NCI-H2196 (cell line): ENCODE measurements at regions not wholly inside any gene's neighbourhood (a gene's known extent, or its start where the extent isn't known, plus 50 kb on each side); places are given as distances from the start of the nearest gene placed in this dataset.

Source experiments
- DNase-seq: peaks from one replicate; lab custom pipeline; 2025; ENCODE audit not compliant: unreplicated experiment; lab: John Stamatoyannopoulos, UW

- no peak for DNase-seq
These were observed 221.2 kb upstream of the CLINT1 start for GRCh38 chr5:158080112-158080511.

GRCh38 chr5:158079097-158079496 is 220.2 kb upstream of the CLINT1 start:
- DNase-seq, result no peak

DNA sequence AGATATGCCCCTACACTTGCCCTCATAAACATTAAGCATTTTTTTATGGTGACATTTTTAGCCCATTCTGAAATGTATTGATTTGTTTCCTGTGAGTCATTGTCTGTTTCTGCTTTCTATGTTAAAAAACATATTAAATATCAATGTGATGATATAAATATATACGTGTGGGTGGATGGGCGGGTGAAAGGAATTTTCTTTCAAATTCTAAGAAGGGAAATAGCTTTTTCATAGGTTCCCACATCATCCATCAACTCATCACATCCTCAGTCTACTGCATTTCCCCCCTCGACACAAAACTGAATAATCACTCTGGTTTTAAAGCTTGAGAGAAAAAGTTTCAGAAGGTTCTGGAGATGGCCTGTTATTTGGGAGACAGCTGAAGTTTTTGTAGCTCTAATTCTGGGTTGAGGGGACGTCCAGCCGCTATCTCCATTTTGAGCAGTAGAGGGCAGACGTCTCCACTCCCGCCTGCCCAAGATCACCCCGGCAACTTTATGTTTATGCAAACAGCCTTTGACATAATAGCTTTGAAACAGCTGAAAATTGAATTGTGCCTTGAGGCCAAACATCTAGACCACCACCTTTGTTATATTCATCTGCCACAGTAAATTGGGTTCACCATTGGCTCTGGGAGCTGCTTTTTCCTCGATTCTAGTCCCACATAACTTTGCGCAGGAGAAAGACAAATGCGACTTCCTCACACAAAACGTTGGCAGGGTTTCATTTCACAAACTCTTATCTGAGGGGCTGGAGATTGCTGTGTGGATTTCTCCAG is 216.2 kb upstream of the CLINT1 start:
- DNase-seq, result peak; percentile 53

DNA sequence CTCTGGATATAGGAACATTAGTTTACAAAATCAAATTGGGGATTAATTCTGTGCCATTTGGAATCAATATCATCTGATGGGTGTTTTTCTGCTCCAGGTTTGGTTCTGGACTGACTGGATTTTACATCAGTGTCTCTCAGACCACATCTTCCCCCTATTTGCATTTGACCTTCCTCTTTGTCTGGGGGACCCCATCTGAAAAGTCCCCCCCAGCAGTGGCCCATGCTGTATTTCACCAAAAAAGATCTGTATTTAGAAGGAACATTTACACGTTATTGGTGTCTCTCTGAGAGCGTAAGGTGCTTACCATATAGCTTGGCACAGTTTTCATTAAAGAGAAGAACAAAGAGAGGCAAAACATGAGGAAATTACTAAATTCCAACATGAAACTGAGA is 215.6 kb upstream of the CLINT1 start:
- DNase-seq, result no peak

GRCh38 chr5:158070859-158071258 is 211.9 kb upstream of the CLINT1 start:
- no peak for DNase-seq

- DNase-seq, result no peak
These were observed 210.9 kb upstream of the CLINT1 start for GRCh38 chr5:158069838-158070237.

DNA sequence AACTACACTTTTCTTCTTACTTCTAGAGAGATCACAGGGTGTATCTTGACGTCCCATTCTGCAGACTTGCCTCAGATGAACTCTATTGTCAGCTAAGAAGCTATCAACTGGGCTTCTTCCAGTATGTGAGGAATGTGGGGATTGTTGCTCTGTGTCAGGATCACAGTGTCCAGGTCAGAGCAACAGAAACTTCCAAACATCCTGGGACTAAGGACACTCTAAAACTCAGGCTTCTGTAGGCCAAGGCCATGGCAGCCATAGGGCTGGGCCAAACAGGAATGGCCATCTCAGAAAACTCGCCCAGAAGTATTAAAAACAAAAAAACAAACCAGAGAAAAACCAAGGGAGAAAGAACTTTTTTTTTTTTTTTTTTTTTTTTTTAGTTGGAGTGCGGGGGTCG is 210.0 kb upstream of the CLINT1 start:
- no peak for DNase-seq

DNA sequence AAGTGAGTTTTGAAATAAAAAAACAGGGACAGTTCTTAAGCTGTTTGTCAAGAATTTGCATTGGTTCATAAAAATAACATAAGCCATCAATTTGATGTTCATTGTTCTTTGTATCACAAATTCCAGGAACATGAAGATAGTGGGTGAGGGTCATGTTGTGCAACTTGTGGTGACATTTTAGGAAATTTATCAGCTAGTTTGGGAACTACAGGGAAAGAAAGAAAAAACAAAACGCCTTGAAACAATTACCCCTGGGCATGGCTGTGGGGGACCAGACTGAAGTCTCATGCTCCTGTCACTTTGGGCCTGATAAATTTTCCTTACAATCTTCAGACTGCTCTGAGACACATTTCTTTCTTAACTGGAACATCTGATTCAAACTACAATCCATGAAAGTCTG is 207.1 kb upstream of the CLINT1 start:
- no peak for DNase-seq

GRCh38 chr5:158064334-158065123 is 205.6 kb upstream of the CLINT1 start:
- DNase-seq, result no peak

DNA sequence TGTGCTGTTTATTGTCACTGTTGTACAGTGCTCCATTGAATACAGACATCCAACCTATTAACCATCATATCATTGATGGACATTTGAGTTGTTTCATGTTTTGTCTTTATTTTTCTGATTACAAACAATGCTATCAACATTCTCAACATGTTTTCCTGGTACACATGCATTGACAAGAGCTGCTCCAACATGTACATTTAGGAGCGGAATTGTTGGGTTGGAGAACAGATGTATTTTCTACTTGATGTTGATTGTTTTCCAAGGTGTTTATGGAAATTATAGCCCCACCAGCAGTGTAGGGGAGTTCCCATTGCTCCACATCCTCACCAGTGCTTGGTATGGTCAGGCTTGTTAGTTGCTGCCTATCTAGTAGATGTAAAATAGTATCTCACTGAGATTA is 204.1 kb upstream of the CLINT1 start:
- no peak for DNase-seq

DNA sequence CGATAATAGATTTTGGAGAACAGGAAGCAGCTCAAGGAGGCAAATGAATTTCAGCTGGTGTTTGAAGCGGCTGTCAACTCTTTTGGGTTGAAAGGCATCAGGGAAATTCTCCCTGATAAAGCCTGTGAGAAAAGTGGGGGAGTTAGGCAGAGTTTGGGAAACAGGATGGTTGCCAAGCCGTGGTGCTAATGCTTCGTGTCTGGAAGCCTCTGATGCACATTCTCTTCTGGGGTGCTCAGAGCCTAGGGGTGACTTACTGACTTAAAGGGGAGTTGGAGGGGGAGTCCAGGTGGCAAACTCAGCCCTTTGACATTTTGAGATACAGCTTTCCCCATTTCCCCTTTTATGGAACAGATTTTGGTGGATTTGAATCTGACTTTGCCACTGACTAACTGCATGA is 202.5 kb upstream of the CLINT1 start:
- DNase-seq, result no peak

DNA sequence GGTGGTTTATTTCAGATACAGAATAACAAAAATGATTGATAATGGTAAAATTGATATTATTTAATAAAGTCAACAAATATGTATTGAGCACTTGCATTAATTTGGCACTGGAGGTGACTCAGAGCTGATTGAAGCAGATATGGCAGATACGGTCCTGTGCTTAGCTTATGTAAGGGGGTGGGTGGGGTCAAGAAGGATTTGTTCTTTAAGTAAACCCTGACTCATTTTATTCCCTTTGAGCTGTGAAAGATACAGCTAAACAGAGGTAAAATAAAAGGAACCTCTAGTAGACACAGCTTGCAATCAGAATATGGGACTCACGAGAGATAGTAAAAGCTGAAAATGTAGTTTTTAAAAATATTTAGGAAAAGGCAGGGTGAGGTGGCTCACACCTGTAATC is 201.3 kb upstream of the CLINT1 start:
- no peak for DNase-seq

GRCh38 chr5:158058208-158059120 is 199.5 kb upstream of the CLINT1 start:
- no peak for DNase-seq

DNA sequence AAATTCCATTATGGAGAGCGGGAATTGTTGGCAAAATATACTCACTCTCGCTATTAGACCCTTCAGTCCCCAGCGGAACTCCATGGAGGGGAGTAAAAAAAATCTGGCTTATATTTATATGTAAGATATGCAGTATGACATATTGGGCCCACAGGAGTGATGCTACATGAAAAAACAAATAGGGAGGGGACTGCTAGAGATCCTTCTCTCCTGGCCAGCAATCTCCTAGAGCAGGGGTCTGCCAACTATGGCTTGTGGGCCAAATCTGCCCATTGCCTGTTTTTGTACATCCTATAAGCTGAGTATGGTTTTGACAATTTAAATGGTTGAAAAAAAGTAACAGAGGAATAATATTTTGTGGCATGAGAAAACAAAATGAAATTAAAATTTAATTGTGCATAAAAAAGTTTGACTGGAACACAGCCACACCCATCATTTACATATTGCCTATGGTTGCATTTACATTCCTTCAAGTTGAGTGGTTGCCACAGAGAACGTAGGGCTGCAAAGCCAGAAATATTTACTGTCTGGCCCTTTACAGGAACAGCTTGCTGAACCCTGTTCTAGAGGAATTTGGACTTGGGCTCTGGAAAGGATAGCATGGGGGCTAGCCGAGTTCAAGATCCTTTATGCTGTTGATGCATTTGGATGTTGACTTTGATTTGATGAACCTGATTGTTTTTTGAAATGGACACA is 197.3 kb upstream of the CLINT1 start:
- DNase-seq, result no peak

- no peak for DNase-seq
These were observed 196.2 kb upstream of the CLINT1 start for GRCh38 chr5:158055111-158055501.

- no peak for DNase-seq
These were observed 195.5 kb upstream of the CLINT1 start for GRCh38 chr5:158054223-158055110.

- DNase-seq, result no peak
These were observed 192.1 kb upstream of the CLINT1 start for GRCh38 chr5:158051036-158051435.

- DNase-seq, result no peak
These were observed 191.5 kb upstream of the CLINT1 start for GRCh38 chr5:158050421-158050820.

- DNase-seq, result no peak
These were observed 190.5 kb upstream of the CLINT1 start for GRCh38 chr5:158049459-158049858.

GRCh38 chr5:158045696-158046095 is 186.8 kb upstream of the CLINT1 start:
- DNase-seq, result no peak
